GM12878 (cell line): ENCODE measurements at regions not wholly inside any gene's neighbourhood (a gene's known extent, or its start where the extent isn't known, plus 50 kb on each side); places are given as distances from the start of the nearest gene placed in this dataset.

Experiments used
- ATAC-seq: fragments of 200-7000 bp; cut with Tn5 transposase; 3 replicates; pipeline ENCODE4 v1.9.1; 2020; ENCODE audit warnings: mild to moderate bottlenecking, moderate library complexity
- BruUV-seq: library from RNA; stranded (reverse); fragments of 400-500 nt; replicated peaks from 2 replicates; lab custom pipeline; 2021; lab: Mats Ljungman, UMichigan
- CTCF ChIA-PET: fragments of 300-600 bp; sonication (Branson Sonifier 250); formaldehyde crosslinking; extraction: SDS; loops from one replicate; lab custom pipeline; 2021; ENCODE audit warnings: inconsistent platforms; lab: Yijun Ruan, JAX
- POLR2A ChIA-PET: fragments of 350-600 bp; formaldehyde crosslinking; extraction: SDS; loops from one replicate; lab custom pipeline; 2021; ENCODE audit warnings: inconsistent platforms; lab: Charles Lee
- RAD21 ChIA-PET: fragments of 300-600 bp; sonication (Branson Sonifier 250); formaldehyde crosslinking; loops from one replicate; lab custom pipeline; 2023; ENCODE audit warnings: antibody characterized with exemption; ENCODE audit not compliant: unreplicated experiment; lab: Charles Lee
- SMC1A ChIA-PET: fragments of 300-600 bp; sonication (Branson Sonifier 250); formaldehyde crosslinking; loops from one replicate; lab custom pipeline; 2023; ENCODE audit not compliant: unreplicated experiment, uncharacterized antibody; lab: Charles Lee
- DNase-seq: peaks from one replicate; pipeline ENCODE4 v3.0.0-alpha.2; 2011; ENCODE audit warnings: low read depth, low spot score
- FAIRE-seq: peaks from 3 replicates; lab custom pipeline; 2011; peaks lifted over from hg19 to GRCh38; lab: Jason Lieb, UNC
- H2AFZ ChIP-seq: 2 replicates; pipeline ENCODE4 v1.6.0; 2011; ENCODE audit warnings: low read depth, low read length, control low read depth; ENCODE audit not compliant: control insufficient read depth
- H3K27ac ChIP-seq: 2 replicates; pipeline ENCODE4 v1.5.1; 2011; ENCODE audit warnings: control low read depth; ENCODE audit not compliant: control insufficient read depth, insufficient read depth
- H3K27me3 ChIP-seq, 2 experiments: replicated peaks in 1 of 2; 2 replicates each; pipeline versions ENCODE4 v1.6.0 to v1.6.1; 2011; ENCODE audit warnings: low read length in 1 of 2; ENCODE audit not compliant: control insufficient read depth in 2 of 2, insufficient read depth in 2 of 2
- H3K36me3 ChIP-seq, 2 experiments: 2 replicates each; pipeline ENCODE4 v1.5.1; 2011; ENCODE audit warnings: low read length in 1 of 2; ENCODE audit not compliant: control insufficient read depth in 2 of 2, insufficient read depth in 2 of 2
- H3K4me1 ChIP-seq: 2 replicates; pipeline ENCODE4 v1.6.1; 2011; ENCODE audit warnings: mild to moderate bottlenecking, low read length, moderate library complexity, mixed read lengths; ENCODE audit not compliant: control insufficient read depth, insufficient read depth
- H3K4me2 ChIP-seq: 2 replicates; pipeline ENCODE4 v1.6.0; 2011; ENCODE audit warnings: control low read depth; ENCODE audit not compliant: control insufficient read depth, insufficient read depth
- H3K4me3 ChIP-seq: fragments of 200-600 bp; sonication (generic); 2 replicates; pipeline ENCODE4 v1.5.1; 2016
- H3K79me2 ChIP-seq: 2 replicates; pipeline ENCODE4 v1.6.0; 2011; ENCODE audit warnings: low read length; ENCODE audit not compliant: control insufficient read depth, insufficient read depth
- H3K9ac ChIP-seq: 2 replicates; pipeline ENCODE4 v1.8.0; 2011; ENCODE audit warnings: low read length, control low read depth, mixed read lengths; ENCODE audit not compliant: control insufficient read depth, insufficient read depth
- H3K9me3 ChIP-seq: replicated peaks from 3 replicates; pipeline ENCODE4 v1.5.1; 2011; ENCODE audit warnings: mild to moderate bottlenecking, low read length; ENCODE audit not compliant: control insufficient read depth, insufficient read depth
- H4K20me1 ChIP-seq: 2 replicates; pipeline ENCODE4 v1.6.0; 2011; ENCODE audit not compliant: control insufficient read depth, insufficient read depth
- BCL11A ChIP-seq: IDR thresholded peaks from 2 replicates; pipeline ENCODE4 v1.6.1; 2011; ENCODE audit warnings: low read depth, low read length
- ESRRA ChIP-seq: IDR thresholded peaks from 2 replicates; pipeline ENCODE4 v1.6.1; 2012; ENCODE audit warnings: mild to moderate bottlenecking, low read length, improper control_type of control experiment
- HDGF ChIP-seq: fragments of 450-650 bp; IDR thresholded peaks from 2 replicates; pipeline ENCODE4 v1.6.1; 2016; ENCODE audit warnings: antibody characterized with exemption
- KLF5 ChIP-seq: fragments of 450-650 bp; IDR thresholded peaks from 2 replicates; pipeline ENCODE4 v1.6.1; 2014; ENCODE audit warnings: mild to moderate bottlenecking; ENCODE audit not compliant: partially characterized antibody
- MEF2B ChIP-seq: fragments of 450-650 bp; IDR thresholded peaks from 2 replicates; pipeline ENCODE4 v1.6.1; 2018; ENCODE audit warnings: mild to moderate bottlenecking, moderate library complexity; ENCODE audit not compliant: partially characterized antibody, poor library complexity, severe bottlenecking
- NFYA ChIP-seq: IDR thresholded peaks from 2 replicates; pipeline ENCODE4 v1.6.1; 2011; ENCODE audit warnings: low read depth, mild to moderate bottlenecking, low read length, improper control_type of control experiment, borderline replicate concordance
- PML ChIP-seq: IDR thresholded peaks from 2 replicates; pipeline ENCODE4 v1.6.1; 2012; ENCODE audit warnings: low read length, inconsistent platforms
- STAT3 ChIP-seq: IDR thresholded peaks from 2 replicates; pipeline ENCODE4 v1.6.1; 2011; ENCODE audit warnings: low read depth, low read length, improper control_type of control experiment
- WGBS: methylation state at CpG from one replicate; pipeline ENCODE4 v1.1.6; 2016; ENCODE audit warnings: low lambda C conversion rate; ENCODE audit not compliant: insufficient replicate concordance, insufficient coverage; ENCODE audit errors: missing lambda C conversion rate; 5-methylcytosine and 5-hydroxymethylcytosine counted together
- in situ Hi-C: fragments of 300-500 bp; cut with MboI; formaldehyde crosslinking; loops from 9 replicates; pipeline ENCODE4 v1.14.3; 2018; ENCODE audit warnings: mixed read lengths
- intact Hi-C: fragments of 100-400 bp; cut with micrococcal nuclease; formaldehyde crosslinking; loops from one replicate; pipeline ENCODE4 v1.14.2; 2022; ENCODE audit not compliant: unreplicated experiment
- TF ChIP-seq, protein P1 (sequence below): fragments of 450-650 bp; formaldehyde crosslinking; IDR thresholded peaks from 2 replicates; pipeline ENCODE4 v1.5.0; 2022; ENCODE audit warnings: mild to moderate bottlenecking, missing genetic modification characterization
- TF ChIP-seq, protein P2 (sequence below): fragments of 450-650 bp; IDR thresholded peaks from 2 replicates; pipeline ENCODE4 v1.6.1; 2016; ENCODE audit warnings: mild to moderate bottlenecking

DNA sequence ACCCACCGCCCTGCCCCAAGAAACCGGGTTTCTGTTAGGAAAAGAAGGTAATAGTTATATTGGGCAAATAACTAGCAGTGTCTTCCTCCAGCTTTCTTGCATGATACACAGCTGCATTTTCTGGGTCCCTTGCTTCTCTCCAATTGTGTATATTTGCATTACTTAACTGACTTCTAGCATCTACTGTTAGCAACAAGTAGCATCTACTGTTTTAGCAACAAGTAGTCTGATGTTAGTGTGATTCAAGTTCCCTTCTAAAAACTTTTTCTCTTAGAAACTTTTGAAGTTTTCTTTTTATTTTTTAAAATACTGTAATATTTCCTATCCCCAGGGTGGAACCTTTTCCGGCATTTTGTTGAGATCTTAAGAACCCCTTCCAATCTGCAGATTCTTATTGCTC, 221.2 kb downstream of the CLIC5 start (continued):
- TF ChIP-seq, protein P1, sequence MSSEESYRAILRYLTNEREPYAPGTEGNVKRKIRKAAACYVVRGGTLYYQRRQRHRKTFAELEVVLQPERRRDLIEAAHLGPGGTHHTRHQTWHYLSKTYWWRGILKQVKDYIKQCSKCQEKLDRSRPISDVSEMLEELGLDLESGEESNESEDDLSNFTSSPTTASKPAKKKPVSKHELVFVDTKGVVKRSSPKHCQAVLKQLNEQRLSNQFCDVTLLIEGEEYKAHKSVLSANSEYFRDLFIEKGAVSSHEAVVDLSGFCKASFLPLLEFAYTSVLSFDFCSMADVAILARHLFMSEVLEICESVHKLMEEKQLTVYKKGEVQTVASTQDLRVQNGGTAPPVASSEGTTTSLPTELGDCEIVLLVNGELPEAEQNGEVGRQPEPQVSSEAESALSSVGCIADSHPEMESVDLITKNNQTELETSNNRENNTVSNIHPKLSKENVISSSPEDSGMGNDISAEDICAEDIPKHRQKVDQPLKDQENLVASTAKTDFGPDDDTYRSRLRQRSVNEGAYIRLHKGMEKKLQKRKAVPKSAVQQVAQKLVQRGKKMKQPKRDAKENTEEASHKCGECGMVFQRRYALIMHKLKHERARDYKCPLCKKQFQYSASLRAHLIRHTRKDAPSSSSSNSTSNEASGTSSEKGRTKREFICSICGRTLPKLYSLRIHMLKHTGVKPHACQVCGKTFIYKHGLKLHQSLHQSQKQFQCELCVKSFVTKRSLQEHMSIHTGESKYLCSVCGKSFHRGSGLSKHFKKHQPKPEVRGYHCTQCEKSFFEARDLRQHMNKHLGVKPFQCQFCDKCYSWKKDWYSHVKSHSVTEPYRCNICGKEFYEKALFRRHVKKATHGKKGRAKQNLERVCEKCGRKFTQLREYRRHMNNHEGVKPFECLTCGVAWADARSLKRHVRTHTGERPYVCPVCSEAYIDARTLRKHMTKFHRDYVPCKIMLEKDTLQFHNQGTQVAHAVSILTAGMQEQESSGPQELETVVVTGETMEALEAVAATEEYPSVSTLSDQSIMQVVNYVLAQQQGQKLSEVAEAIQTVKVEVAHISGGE: no peak

DNA sequence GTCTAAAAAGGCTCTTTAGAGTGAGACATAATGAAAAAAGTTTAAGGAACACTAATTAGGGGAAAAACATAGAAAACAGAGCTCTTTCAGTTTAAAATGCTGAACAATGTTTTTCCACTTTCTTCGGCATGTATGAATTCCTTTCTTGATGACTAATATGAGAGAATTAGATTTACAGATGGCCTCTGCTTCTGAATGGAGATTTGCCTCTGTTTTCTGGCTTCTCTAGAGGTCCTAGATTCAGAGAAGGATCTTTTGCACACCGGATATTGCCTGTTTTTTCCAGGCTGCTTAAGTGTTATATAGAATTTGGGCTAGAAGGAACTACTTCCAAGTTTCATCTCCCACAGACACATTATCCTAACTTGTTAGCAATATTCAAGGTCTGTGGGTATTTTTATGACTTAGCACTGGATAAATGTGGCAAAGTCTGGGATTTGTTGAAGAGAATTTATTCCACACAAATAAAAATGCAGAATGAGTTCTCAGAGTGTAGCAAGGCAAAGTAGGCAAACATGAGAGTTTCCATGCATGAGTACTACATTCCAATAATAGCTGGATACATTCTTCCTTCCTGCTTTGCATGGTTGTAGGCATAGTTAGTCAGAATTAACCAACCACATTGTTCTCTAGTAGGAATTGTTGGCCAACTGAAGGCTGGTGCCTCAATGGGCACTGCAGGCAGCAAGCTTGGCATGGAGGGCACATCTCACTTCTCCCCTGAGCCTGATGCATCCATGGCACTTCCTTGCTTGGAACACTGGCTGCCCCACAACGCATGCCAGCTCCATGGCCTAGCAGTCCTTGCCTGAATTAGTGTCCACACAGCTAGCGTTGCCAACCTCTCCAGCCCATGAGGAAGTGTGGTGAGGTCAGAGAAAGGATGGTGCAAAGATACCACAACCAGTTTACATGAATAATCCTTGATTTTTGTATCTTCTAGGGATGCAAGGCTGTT, 224.2 kb downstream of the CLIC5 start:
- Histone ChIP-seq H3K79me2 (no peaks in the 10 kb centered on the region), H3K4me2 (no peak overlapping the region), H3K4me1 (no peaks in the 10 kb centered on the region), H3K27me3 (0 out of 4 replicates have a peak, but pooled peaks cover 0 to 2% of the 10 kb centered on the region in 2 experiments), H3K4me3 (no peak overlapping the region), H3K36me3 (no peaks in the 10 kb centered on the region), H3K27ac (no peak overlapping the region), H3K9ac (no peak overlapping the region), H3K9me3 (no peaks in the 10 kb centered on the region), H2AFZ (no peak overlapping the region), H4K20me1 (no peaks in the 10 kb centered on the region)
- intact Hi-C loops: no loop called here
- BruUV-seq: no TSS peak
- TF ChIP-seq PML: no peak
- no peak for TF ChIP-seq KLF5
- no peak for TF ChIP-seq NFYA
- TF ChIP-seq STAT3: no peak
- TF ChIP-seq BCL11A: no peak
- no peak for TF ChIP-seq MEF2B
- no peak for TF ChIP-seq ESRRA
- TF ChIP-seq, protein P2, sequence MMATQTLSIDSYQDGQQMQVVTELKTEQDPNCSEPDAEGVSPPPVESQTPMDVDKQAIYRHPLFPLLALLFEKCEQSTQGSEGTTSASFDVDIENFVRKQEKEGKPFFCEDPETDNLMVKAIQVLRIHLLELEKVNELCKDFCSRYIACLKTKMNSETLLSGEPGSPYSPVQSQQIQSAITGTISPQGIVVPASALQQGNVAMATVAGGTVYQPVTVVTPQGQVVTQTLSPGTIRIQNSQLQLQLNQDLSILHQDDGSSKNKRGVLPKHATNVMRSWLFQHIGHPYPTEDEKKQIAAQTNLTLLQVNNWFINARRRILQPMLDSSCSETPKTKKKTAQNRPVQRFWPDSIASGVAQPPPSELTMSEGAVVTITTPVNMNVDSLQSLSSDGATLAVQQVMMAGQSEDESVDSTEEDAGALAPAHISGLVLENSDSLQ: no peak
- no peak for TF ChIP-seq HDGF
- TF ChIP-seq, protein P1: no peak
- ATAC-seq (no peak), FAIRE-seq (no peak), DNase-seq (no peak)
- in situ Hi-C loops: no loop called here
- ChIA-PET CTCF (no interaction called here), SMC1A (interaction anchor here (1.0 kb wide), 1 partner anchor 10 kb away, joined by 4 read pairs; no protein-coding TSS in a partner anchor), POLR2A (no interaction called here), RAD21 (no interaction called here)
- 29% methylated on average over 4 of the region's 4 CpGs for WGBS
